Stimulated activated memory B cell treated with anti-CD40 and anti-IgM and Interleukin-4, amounts not matched to agents 10 μg/mL and 1 μg/mL and 100 μg/mL, for 72 hours (primary cell): ENCODE measurements at regions not wholly inside any gene's neighbourhood (a gene's known extent, or its start where the extent isn't known, plus 50 kb on each side); places are given as distances from the start of the nearest gene placed in this dataset.
A peak's percentile ranks its signal among the peaks of the same experiment; 100 is the strongest.
"Not testable (repeated sequence)": the region's sequence is repeated elsewhere in the genome, so short reads cannot be mapped to it uniquely, and the experiment has no call there.

Experiments
- ATAC-seq: fragments of 150-1000 bp; cut with Tn5 transposase; 2 replicates; pipeline ENCODE4 v1.10.0; 2021
- H3K27ac Mint-ChIP-seq: one replicate; pipeline ENCODE4 v1.8.0; 2022; ENCODE audit warnings: mild to moderate bottlenecking, mixed read lengths
- H3K27me3 Mint-ChIP-seq: one replicate; pipeline ENCODE4 v1.8.0; 2022; ENCODE audit warnings: mixed read lengths
- H3K36me3 Mint-ChIP-seq: one replicate; pipeline ENCODE4 v1.8.0; 2022; ENCODE audit warnings: mixed read lengths
- H3K4me1 Mint-ChIP-seq: one replicate; pipeline ENCODE4 v1.8.0; 2022; ENCODE audit warnings: mixed read lengths
- H3K4me3 Mint-ChIP-seq: one replicate; pipeline ENCODE4 v1.8.0; 2022; ENCODE audit warnings: mild to moderate bottlenecking, moderate library complexity, mixed read lengths
- H3K9me3 Mint-ChIP-seq: one replicate; pipeline ENCODE4 v1.8.0; 2022; ENCODE audit warnings: mixed read lengths

- no peak for ATAC-seq
- Mint-ChIP-seq H3K4me1 (no peaks in the 10 kb centered on the region), H3K4me3 (no peak overlapping the region), H3K27me3 (no peaks in the 10 kb centered on the region), H3K9me3 (peaks cover 9% of the 10 kb centered on the region), H3K36me3 (no peaks in the 10 kb centered on the region), H3K27ac (no peak overlapping the region)
These were observed 247.3 kb downstream of the NXPE2 start for GRCh38 chr11:114925591-114925990.

- H3K27me3 Mint-ChIP-seq = no peaks in the 10 kb centered on the region
- no peaks in the 10 kb centered on the region for H3K36me3 Mint-ChIP-seq
- H3K27ac Mint-ChIP-seq = no peak overlapping the region
- no peak overlapping the region for H3K4me3 Mint-ChIP-seq
- no peak for ATAC-seq
- peaks cover 14% of the 10 kb centered on the region for H3K9me3 Mint-ChIP-seq
- no peaks in the 10 kb centered on the region for H3K4me1 Mint-ChIP-seq
These were observed 250.0 kb downstream of the NXPE2 start for GRCh38 chr11:114928260-114928870.

- no peaks in the 10 kb centered on the region for H3K36me3 Mint-ChIP-seq
- H3K9me3 Mint-ChIP-seq = peaks cover 14% of the 10 kb centered on the region
- no peak overlapping the region for H3K4me3 Mint-ChIP-seq
- H3K27ac Mint-ChIP-seq = no peak overlapping the region
- no peaks in the 10 kb centered on the region for H3K27me3 Mint-ChIP-seq
- ATAC-seq = peak; percentile 39
- no peaks in the 10 kb centered on the region for H3K4me1 Mint-ChIP-seq
These were observed 251.1 kb downstream of the NXPE2 start for GRCh38 chr11:114929351-114930000.

- Mint-ChIP-seq H3K4me3 (no peak overlapping the region), H3K27me3 (no peaks in the 10 kb centered on the region), H3K4me1 (no peaks in the 10 kb centered on the region), H3K27ac (no peak overlapping the region), H3K9me3 (peaks cover 11% of the 10 kb centered on the region), H3K36me3 (no peaks in the 10 kb centered on the region)
- no peak for ATAC-seq
These were observed 260.5 kb downstream of the NXPE2 start for GRCh38 chr11:114938799-114939198.

GRCh38 chr11:114942207-114942606 lies 263.9 kb downstream of the NXPE2 start:
- Mint-ChIP-seq H3K9me3 (peaks cover 11% of the 10 kb centered on the region), H3K27me3 (no peaks in the 10 kb centered on the region), H3K4me1 (no peaks in the 10 kb centered on the region), H3K27ac (no peak overlapping the region), H3K36me3 (no peaks in the 10 kb centered on the region), H3K4me3 (no peak overlapping the region)
- no peak for ATAC-seq

- Mint-ChIP-seq H3K4me3 (no peak overlapping the region), H3K9me3 (no peaks in the 10 kb centered on the region), H3K36me3 (no peaks in the 10 kb centered on the region), H3K27ac (no peak overlapping the region), H3K4me1 (no peaks in the 10 kb centered on the region), H3K27me3 (no peaks in the 10 kb centered on the region)
- no peak for ATAC-seq
These were observed 271.5 kb downstream of the NXPE2 start for GRCh38 chr11:114949614-114950351.

GRCh38 chr11:114953039-114953438 lies 274.7 kb downstream of the NXPE2 start:
- no peaks in the 10 kb centered on the region for H3K36me3 Mint-ChIP-seq
- no peak overlapping the region for H3K27ac Mint-ChIP-seq
- H3K4me3 Mint-ChIP-seq = no peak overlapping the region
- ATAC-seq = no peak
- H3K9me3 Mint-ChIP-seq = no peaks in the 10 kb centered on the region
- no peaks in the 10 kb centered on the region for H3K4me1 Mint-ChIP-seq
- peaks cover under 1% of the 10 kb centered on the region for H3K27me3 Mint-ChIP-seq

GRCh38 chr11:114955923-114956322 lies 277.6 kb downstream of the NXPE2 start:
- ATAC-seq = no peak
- Mint-ChIP-seq H3K27ac (no peak overlapping the region), H3K9me3 (no peaks in the 10 kb centered on the region)

GRCh38 chr11:114956566-114956965 lies 278.2 kb downstream of the NXPE2 start:
- H3K27me3 Mint-ChIP-seq = peaks cover 7% of the 10 kb centered on the region
- H3K9me3 Mint-ChIP-seq = no peaks in the 10 kb centered on the region
- H3K27ac Mint-ChIP-seq = no peak overlapping the region
- no peak overlapping the region for H3K4me3 Mint-ChIP-seq
- no peaks in the 10 kb centered on the region for H3K36me3 Mint-ChIP-seq
- no peaks in the 10 kb centered on the region for H3K4me1 Mint-ChIP-seq
- no peak for ATAC-seq

More at GRCh38 chr11:114955923-114956322, 277.6 kb downstream of the NXPE2 start:
- Mint-ChIP-seq H3K36me3 (no peaks in the 10 kb centered on the region), H3K27me3 (peaks cover 7% of the 10 kb centered on the region), H3K4me1 (no peaks in the 10 kb centered on the region), H3K4me3 (no peak overlapping the region)

- H3K27ac Mint-ChIP-seq = no peak overlapping the region
- no peaks in the 10 kb centered on the region for H3K4me1 Mint-ChIP-seq
- no peaks in the 10 kb centered on the region for H3K36me3 Mint-ChIP-seq
- no peak for ATAC-seq
- H3K27me3 Mint-ChIP-seq = peaks cover 7% of the 10 kb centered on the region
- H3K4me3 Mint-ChIP-seq = no peak overlapping the region
- H3K9me3 Mint-ChIP-seq = no peaks in the 10 kb centered on the region
These were observed 281.7 kb downstream of the NXPE2 start for GRCh38 chr11:114959953-114960505.

- not testable (repeated sequence) for H3K27ac Mint-ChIP-seq, H3K4me1 Mint-ChIP-seq, ATAC-seq, H3K4me3 Mint-ChIP-seq, H3K9me3 Mint-ChIP-seq, H3K36me3 Mint-ChIP-seq, H3K27me3 Mint-ChIP-seq
These were observed 282.5 kb downstream of the NXPE2 start for GRCh38 chr11:114960819-114961218.

GRCh38 chr11:114964676-114965214 lies 286.4 kb downstream of the NXPE2 start:
- no peak overlapping the region for H3K27ac Mint-ChIP-seq

GRCh38 chr11:114970927-114971645 lies 292.8 kb downstream of the NXPE2 start:
- Mint-ChIP-seq H3K27ac (no peak overlapping the region), H3K4me1 (no peaks in the 10 kb centered on the region), H3K27me3 (peaks cover 5% of the 10 kb centered on the region), H3K36me3 (no peaks in the 10 kb centered on the region), H3K9me3 (no peaks in the 10 kb centered on the region), H3K4me3 (no peak overlapping the region)
- no peak for ATAC-seq

More at GRCh38 chr11:114964676-114965214, 286.4 kb downstream of the NXPE2 start:
- no peak for ATAC-seq
- Mint-ChIP-seq H3K9me3 (no peaks in the 10 kb centered on the region), H3K27me3 (peaks cover 9% of the 10 kb centered on the region), H3K4me1 (no peaks in the 10 kb centered on the region), H3K36me3 (no peaks in the 10 kb centered on the region), H3K4me3 (no peak overlapping the region)

GRCh38 chr11:114972105-114972504 lies 293.8 kb downstream of the NXPE2 start:
- ATAC-seq = no peak
- Mint-ChIP-seq H3K4me3 (no peak overlapping the region), H3K4me1 (no peaks in the 10 kb centered on the region), H3K9me3 (no peaks in the 10 kb centered on the region), H3K27me3 (no peaks in the 10 kb centered on the region), H3K27ac (no peak overlapping the region), H3K36me3 (no peaks in the 10 kb centered on the region)

- Mint-ChIP-seq H3K36me3 (no peaks in the 10 kb centered on the region), H3K4me1 (no peaks in the 10 kb centered on the region), H3K27ac (no peak overlapping the region), H3K27me3 (no peaks in the 10 kb centered on the region), H3K9me3 (no peaks in the 10 kb centered on the region), H3K4me3 (no peak overlapping the region)
- ATAC-seq = no peak
These were observed 299.3 kb downstream of the NXPE2 start for GRCh38 chr11:114977651-114978050.
